GM21529 (cell line): ENCODE measurements at regions not wholly inside any gene's neighbourhood (a gene's known extent, or its start where the extent isn't known, plus 50 kb on each side); places are given as distances from the start of the nearest gene placed in this dataset.
"Not testable (repeated sequence)": the region's sequence is repeated elsewhere in the genome, so short reads cannot be mapped to it uniquely, and the experiment has no call there.

Experiments used
- ATAC-seq: cut with Tn5 transposase; IDR thresholded peaks from one replicate; pipeline ENCODE4 v1.9.1; 2021; ENCODE audit not compliant: unreplicated experiment

DNA sequence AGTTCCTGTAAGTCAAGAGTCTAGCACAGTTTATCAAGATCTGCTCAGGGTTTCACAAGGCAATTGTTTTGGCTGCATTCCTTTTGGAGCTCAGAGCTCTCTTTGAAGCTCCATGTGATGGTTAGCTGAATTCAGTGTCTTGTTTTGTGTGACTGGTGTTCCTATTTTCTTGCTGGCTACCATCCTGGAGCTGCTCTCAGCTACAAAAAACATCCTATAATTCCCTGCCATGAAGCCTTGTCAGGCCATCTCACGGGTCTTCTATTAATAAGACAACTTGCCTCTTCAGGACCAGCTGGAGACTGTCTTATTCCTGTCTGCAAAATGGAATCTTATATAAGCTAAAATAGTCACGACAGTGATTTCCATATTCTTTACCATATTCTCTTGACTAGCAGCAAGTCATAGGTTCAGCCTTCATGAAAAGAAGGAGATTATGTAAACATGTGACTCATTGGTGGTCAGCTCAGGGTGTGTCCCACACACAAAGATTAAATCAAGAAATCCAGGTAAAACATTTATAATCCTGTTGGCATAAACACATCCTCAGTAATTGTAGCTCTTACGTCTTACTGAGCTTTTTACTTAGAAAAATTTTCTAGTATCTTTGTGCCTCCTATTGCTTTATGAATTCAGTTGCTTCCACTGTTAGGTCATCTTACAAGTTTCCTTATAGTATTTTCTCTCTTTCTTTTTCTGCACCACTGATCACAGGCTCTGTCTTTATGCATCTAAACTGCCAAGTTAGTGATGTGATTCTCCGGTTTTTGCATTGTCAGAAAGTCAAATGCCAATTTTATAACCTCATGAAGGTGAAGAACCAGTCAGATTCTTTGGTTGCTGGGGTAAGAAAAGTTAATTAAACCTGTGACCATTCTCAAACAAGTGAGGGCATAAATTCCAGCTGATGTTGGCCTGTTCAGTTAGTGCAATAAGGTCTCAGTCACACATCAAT lies 378.5 kb upstream of the MGAT4C start:
- no peak for ATAC-seq

DNA sequence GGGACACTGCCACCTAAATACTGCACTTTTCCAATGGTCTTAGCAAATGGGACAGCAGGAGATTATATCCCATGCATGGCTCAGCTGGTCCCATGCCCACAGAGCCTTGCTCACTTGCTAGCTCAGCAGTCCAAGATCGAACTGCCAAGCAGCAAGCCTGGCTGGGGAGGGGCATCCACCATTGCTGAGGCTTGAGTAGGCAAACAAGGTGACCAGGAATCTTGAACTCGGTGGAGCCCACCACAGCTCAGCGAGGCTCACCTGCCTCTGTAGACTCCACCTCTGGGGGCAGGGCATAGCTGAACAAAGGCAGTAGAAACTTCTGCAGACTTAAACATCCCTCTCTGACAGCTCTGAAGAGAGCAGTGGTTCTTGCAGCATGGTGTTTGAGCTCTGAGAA lies 370.8 kb upstream of the MGAT4C start:
- no peak for ATAC-seq

DNA sequence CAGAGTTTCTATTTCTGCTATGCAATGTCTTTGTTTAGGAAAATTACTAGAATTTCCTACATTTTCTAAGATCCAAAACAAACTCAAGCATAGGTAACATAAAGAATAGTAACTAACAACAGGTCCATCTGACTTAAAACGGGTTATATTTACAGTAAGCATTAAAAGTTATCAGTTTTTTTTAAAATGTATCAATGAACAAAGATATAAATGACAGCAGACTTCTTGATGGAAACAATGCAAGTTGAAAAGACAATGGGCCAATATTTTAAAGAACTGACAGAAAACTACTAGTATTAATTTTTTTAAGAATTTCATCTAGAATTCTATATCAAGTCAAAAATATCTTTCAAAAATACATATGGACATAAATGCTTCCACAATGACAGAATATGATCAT lies 367.1 kb upstream of the MGAT4C start:
- no peak for ATAC-seq

DNA sequence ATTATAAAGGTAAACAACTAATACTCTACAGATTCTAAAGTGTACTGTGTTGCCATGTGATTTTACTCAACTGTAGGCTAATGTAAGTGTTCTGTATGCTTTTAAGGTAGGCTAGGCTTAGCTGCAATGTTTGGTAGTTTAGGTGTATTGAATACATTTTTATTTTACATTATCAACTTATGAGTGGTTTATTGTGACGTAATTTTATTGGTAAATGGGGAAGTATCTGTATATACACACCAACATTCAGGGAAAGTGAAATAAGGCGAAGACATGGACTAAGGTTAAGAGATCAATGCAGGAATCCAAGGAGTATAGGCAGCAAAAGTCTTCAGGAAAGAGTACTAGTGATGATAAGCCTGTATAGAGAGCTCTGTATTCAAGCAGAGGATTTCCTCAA lies 365.8 kb upstream of the MGAT4C start:
- ATAC-seq, result no peak

DNA sequence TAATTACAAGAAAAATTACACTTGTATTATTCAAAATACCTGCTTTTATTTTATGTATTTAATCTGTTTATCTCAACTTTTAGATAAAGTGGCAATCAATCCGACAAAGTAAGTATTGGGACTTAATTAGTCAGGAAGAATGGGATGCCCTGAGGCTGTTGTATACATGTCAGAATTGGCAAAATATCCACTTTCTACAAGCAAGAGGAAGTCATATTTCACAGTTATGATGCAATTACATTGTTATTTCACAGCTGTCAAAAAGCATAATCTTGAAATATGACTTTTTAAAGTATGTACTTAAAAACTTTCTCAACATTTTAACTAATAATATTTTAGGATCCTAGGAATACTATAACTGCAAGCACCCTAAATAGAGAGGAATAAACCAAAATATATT lies 357.1 kb upstream of the MGAT4C start:
- no peak for ATAC-seq

DNA sequence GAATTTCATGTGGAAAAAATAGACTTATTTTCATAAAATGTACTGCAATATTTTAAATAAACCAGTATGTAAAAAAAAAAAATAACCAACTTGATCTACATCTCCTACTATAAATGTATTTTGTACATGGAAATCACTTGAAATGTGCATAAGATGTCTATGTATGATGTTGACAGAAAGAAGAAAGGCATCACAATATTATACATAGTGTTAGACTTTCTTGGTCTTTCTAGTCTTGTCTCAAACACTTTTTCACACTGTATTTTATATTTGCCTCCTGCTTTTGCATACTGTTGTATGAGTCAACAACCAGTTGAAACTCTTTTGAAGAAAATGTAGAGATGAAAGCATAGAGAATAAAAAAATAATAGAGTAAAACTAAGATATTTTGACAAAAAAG lies 352.4 kb upstream of the MGAT4C start:
- ATAC-seq, result no peak

DNA sequence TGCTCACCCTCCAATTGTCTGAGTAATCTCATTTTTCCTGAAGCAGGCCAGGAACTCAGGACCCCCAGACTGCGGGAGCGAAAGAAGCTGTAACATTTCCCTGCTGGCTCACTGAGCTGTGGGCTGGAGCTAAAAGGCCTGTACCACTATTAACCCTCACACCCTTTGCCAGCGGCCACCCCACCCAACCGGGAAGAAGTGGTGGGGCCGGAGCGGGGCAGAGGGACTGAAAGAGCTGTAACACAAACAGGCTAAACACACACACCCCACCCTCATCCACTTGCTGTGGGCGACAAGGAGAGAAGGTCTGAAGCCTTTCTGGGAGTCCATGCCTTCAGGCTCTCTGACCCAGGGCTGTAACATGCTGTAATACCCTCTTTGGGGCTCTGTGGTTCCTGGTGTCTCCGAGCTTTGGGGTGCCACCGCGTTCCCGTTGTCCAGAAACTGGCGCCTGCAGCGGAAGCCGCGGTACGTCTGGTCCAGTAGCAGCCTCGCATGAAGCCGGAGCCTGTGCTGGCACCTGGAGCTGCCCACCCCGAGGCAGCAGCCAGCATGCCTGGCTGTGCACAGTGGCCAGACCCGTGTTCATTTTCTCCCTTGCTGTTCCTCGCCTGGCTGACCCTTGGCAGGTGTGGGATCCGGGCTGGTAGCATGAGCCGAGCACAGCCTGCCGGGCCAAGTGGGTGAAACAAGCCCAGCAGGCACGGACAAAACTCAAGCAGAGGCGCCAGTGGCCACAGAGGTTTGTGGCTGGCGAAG lies 345.5 kb upstream of the MGAT4C start:
- ATAC-seq, result no peak

DNA sequence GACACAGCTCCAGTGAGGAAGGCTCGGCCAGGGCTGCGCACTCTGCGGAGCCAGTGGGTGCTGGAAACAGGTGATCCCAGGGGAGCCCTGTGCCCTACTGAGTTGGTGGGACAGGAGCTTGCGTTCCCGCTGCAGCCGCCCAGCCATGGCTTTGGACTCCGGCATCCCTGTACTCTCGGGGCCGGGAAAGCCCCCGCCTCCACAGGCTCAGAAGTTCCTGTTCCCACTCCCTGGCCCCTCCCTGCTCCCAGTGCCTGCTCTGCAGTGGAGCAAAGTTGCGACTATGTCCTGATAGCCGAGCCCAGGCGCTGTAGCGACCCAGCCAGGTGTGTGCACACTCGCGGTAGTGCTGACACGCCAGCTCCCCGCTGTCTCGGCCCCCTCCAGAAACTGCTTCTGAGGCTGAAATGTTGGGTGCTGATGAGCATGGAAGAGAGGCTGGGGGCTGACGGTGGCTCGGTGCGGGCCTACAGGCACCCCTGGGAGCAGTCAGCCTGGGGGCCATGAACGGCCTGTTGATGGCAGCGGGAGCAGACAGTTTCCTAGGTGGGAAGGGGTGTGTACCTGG lies 344.6 kb upstream of the MGAT4C start:
- ATAC-seq, result no peak

DNA sequence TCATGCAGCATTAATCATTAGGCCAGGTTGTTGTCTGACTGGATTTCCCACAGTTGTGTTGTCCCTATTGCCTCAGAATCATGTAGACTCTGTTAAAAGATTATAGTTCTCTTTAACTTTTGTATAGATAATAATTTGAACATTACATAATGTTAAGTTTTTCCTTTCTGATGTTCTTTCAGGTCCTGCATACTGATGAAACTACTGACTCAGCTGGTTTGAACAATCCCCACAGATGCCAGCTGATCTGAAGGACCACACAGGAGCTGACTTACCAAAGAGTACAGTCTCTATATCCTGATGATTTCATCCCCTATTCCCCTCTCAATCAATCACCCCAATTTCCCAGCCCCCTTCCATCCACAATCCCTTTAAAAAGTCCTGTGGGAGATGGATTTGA lies 341.2 kb upstream of the MGAT4C start:
- no peak for ATAC-seq

DNA sequence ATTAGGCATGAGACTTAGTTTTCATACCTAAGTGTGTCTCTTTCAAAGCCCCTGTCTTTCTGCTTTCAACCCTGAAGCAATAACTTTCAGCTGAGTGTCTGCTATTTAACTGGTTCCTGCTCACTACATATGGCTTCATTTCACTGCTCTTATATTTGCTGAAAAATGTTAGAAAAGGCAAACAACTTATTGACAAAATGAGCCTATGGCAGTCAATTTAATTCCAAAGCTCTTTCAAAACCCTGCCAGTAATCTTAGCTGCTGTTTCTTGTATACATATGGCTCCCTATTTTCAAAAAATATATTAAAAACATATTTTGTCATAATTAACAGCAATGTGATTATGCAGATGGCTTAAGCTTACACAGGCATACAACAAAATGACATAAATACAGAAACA lies 334.1 kb upstream of the MGAT4C start:
- ATAC-seq, result no peak

DNA sequence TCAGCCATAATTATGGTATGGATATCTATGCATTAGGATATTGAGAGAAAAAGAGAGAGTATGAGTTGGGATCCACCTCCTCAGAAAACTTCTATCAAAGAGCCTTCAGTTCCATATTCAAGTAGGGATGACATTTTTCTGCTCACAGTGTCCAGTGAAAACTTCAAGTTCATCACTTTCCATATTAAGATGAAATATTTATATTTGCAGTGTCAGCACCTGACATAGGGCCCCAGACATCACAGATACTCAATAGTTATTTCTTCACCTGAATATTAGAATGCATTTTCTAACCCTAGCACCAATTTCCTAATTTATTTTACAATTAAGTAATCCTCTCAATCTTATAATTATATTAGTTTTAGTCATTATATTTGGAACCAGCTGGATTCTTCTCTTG lies 318.0 kb upstream of the MGAT4C start:
- ATAC-seq, result no peak

DNA sequence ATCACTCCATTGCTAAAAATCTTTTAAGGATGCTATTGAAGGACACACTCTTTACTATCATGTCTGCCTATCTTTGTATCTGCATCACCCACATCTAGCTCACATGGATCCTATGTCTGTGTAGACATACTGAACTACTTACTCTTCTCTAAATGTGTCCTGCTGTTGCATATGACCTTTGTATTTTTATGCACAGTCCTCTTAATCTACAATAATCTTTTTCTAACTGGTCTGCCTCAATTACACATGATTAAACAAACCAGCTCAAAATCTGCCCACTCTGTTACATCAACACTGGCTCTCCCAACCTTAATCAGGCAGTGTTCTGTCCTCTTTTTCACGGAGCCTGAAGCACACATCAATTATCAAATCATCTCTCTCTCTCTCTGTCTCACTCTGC lies 316.3 kb upstream of the MGAT4C start:
- ATAC-seq, result no peak

DNA sequence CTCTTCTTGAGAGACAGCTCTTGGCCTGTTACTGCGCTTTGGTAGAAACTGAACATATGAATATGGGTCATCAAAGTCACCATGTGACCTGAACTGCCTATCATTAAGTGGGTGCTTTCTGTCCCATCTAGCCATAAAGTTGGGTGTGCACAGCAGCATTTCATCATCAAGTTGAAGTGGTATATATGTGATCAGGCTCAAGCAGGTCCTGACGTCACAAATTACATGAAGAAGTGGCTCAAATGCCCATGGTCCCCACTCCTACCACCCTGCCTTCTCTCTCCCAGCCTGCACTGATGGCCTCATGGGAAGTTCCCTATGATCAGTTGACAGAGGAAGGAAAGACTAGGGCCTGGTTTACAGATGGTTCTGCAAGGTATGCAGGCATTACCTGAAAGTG lies 308.8 kb upstream of the MGAT4C start:
- no peak for ATAC-seq

DNA sequence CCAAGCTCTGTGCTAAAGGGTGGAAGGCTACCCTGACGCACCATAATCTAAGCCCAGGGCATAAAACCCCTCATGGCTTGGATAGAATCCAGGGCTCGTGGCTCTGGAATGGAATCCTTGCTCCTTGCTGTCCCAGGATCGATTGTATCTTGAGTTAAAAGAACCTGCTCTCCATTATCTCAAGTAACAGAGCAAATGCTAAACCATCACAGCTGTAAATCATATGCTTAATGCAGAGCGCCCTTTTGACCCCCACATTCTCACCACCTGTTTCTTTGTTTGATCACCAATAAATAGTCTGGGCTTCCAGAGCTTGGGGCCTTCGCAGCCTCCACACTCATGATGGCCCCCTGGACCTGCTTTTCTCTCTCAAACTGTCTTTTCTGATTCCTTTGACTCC lies 299.3 kb upstream of the MGAT4C start:
- not testable (repeated sequence) for ATAC-seq

DNA sequence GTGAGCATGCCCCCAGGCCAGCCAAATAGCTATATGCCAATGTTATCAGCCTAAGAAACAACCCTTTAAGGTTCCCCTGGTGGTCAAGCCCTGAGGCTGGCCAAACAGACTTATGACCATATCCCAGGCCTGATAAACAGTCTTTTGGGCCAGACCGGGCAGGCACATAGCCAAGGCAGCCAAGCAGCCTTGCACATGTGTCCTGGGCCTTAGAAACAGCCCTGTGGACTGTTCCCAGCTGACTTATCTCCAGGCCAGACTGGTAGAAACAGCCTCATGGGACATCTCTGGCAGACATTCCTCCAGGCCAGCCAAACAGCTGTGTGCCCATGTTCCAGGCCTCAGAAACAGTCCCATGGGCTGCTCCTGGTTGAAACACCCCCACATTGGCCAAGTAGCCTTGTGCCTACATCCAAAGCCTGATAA lies 295.0 kb upstream of the MGAT4C start:
- no peak for ATAC-seq

DNA sequence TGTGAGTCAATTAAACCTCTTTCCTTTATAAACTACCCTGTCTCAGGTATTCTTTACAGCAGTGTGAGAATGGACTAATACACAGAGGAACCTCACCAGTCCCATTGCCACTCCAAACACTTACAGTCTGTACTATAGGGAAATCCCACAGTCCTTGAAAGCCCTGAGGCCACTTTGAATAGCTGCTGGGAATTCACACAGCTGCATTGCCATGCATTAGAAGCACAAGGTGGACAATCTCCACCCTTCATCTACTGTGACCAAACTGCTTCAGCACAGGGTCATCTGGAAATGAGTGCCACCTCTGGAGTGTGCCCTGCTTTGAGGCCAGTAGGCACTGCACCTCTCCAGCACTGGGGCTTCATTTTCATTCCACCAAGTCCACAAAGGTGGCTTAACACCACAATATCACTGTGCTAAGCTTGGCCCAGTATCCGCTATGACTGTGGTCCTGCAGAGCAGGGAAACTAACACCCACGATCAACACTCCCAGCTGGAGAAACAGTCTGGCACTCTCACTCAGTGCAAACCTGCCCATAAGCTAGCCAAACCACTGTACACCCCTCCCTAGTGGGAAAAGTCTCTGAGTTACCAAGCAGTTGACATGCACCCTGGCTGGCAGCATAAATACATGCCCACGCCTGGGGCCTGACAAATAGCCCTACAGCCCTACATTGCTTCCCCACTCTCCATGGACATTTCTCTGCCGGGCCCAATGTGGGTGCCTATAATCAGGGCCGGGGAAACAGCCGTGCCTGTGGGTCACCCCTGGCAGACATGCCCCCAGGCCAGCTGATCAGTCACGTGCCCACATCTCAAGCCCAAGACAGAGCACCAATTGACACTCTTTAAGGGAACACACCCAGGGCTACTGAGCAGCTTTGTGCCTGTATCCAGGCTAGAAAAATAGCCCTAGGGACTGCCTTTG lies 294.3 kb upstream of the MGAT4C start:
- ATAC-seq, result no peak

DNA sequence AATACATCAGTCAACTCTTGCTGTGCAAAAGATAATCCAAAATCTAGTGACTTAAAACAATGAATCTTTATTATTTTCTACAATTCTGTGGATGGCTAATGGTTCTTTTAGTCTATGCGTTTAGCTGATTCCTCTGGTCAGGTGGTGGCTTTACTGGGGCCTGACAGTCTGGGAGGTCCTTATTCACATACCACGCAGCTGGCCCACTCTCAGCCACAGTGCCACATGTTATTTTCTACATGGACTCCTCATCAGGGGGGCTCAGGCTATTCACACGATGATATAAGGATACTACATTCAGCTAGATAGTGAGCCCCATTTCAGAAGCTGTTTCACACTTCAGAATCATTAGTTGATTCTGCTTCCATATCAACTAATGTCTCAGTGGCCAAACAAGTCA lies 287.5 kb upstream of the MGAT4C start:
- no peak for ATAC-seq

DNA sequence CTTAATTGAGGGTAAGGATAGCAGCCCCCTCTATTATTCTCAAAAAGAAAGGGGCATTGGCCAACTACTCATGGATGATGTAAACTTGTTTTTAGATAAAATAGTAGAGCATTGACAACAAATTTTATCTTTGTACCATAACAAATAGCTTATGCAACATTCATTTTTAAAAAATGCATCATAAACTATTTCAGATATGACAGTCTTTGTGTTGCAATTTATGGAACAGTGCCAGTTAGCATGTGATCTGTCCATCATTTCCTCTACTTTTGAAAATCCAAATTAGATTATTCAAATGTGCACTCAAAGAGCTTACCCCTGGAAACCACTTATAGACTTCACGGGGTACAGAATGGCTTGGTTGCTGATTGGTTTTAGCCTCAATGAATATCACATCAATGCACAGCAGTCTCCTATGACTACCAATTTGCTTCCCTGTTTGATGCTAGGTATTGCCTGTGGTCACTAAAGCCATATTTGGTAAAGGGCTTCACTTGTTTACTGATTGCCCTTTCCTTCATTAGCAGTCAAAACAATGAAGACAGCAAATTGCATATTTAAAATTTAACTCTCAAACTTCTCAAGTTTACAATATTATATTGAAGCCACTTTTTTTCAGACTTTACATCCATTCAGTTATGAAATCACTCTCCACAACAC lies 274.9 kb upstream of the MGAT4C start:
- ATAC-seq, result no peak

DNA sequence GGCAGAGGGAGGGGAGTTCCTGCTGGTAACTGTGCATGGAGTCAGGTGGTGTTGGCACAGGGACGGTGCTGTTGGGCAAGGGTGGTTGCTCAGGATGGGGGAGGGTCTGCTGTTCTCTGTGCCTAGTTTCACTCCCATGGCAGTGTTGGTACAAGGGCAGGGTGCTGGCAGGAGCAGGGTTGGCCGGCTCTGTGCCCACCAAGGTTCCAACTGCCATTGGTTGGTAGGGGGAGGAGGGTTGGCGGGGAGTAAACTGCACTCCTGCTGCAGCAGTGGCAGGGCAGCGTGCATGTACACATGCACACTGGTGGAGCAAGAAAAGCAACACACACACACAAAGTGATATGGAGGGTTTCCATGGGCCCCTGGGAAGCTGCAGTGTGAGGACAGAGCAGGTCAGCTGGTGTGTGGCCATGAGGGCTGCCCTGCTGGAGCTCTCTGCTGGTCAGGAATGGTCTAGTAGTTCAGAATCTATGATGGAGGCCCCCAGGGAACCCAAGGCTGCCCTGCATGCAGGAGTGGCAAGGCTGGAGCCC lies 269.9 kb upstream of the MGAT4C start:
- no peak for ATAC-seq

DNA sequence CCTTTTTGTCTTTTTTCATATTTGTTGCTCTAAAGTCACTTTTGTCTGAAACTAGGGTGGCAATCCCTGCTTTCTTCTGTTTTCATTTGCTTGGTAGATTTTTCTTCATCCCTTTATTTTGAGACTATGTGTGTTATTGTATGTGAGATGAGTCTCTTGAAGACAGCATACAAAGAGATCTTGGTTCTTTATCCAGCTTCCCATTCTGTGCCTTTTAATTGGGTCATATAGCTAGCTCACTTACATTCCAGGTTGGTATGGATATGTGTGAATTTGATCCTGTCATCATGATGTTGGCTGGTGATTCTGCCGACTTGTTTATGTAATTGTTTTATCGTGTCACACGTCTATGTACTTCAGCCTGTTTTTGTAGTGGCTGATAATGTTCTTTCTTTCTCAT lies 267.7 kb upstream of the MGAT4C start:
- ATAC-seq, result no peak
